ENCODE measurements at regions not wholly inside any gene's neighbourhood (a gene's known extent, or its start where the extent isn't known, plus 50 kb on each side); places are given as distances from the start of the nearest gene placed in this dataset.

DNA sequence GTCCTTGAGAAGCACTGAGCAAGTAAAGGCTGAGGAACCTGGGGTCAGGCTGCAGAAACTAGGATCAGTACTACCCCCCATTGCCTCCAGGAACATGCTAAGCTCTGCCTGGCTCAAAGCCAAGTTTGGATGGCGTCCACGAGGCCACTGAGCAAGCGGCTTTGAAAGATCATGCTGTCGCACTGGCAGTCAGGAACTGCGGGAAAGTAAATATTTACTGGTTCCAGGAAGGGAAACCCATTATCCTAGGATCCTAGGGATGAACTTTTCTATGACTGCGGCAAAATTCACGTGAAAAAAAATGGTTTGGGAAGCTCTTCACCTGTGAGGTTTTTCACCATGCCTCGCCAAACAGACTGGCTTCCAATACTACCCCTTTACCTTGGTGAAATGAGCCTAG, 75.3 kb upstream of the PJA2 start:
- Mint-ChIP-seq H3K27me3 (no peaks in the 10 kb centered on the region), H3K4me3 (no peak overlapping the region), H3K36me3 (ENCODE audit: low read depth) (no peaks in the 10 kb centered on the region), H3K9me3 (ENCODE audit: low read depth) (no peaks in the 10 kb centered on the region), H3K27ac (no peak overlapping the region), H3K4me1 (no peaks in the 10 kb centered on the region)
- POLR2A ChIA-PET, result interaction anchor here (0.6 kb wide), 1 partner anchor 349 kb away, joined by 3 read pairs; no protein-coding TSS in a partner anchor
- CTCF ChIA-PET, result interaction anchor here (0.9 to 1.0 kb wide), 2 partner anchors 9 to 12 kb away, joined by 3 read pairs; no protein-coding TSS in a partner anchor
- intact Hi-C loops (cut with DNase I, micrococcal nuclease), result no loop called here
- DNase-seq (no peak), ATAC-seq (no peak)

DNA sequence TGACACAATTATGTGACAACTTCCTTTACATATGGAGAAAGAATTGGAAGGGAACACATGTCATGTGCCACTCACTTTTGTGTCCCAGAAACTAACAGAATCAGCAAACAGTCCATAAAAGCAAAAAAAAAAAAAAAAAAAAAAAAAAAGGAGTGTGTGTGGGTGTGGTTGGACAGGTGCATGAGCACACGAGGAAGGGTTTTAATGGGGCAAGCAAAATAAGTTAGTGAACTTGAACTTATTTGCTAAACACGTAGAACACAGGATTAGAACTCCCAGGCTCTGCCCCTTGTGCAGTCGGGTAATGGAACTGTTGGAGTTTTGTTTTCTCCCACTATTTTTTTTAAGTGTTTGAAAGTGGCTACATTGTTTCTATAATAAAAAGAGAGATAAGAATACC, 74.8 kb upstream of the PJA2 start:
- ChIA-PET CTCF (interaction anchor here (1.0 kb wide), 1 partner anchor 9 kb away, joined by 3 read pairs; no protein-coding TSS in a partner anchor), POLR2A (no interaction called here)
- no peaks in the 10 kb centered on the region for H3K4me1 Mint-ChIP-seq
- H3K4me3 Mint-ChIP-seq, result no peak overlapping the region
- ATAC-seq (no peak), DNase-seq (no peak)
- no peaks in the 10 kb centered on the region for H3K27me3 Mint-ChIP-seq
- no peaks in the 10 kb centered on the region for H3K36me3 Mint-ChIP-seq (ENCODE audit: low read depth)
- no peak overlapping the region for H3K27ac Mint-ChIP-seq
- intact Hi-C loops (cut with DNase I, micrococcal nuclease), result no loop called here
- no peaks in the 10 kb centered on the region for H3K9me3 Mint-ChIP-seq (ENCODE audit: low read depth)

DNA sequence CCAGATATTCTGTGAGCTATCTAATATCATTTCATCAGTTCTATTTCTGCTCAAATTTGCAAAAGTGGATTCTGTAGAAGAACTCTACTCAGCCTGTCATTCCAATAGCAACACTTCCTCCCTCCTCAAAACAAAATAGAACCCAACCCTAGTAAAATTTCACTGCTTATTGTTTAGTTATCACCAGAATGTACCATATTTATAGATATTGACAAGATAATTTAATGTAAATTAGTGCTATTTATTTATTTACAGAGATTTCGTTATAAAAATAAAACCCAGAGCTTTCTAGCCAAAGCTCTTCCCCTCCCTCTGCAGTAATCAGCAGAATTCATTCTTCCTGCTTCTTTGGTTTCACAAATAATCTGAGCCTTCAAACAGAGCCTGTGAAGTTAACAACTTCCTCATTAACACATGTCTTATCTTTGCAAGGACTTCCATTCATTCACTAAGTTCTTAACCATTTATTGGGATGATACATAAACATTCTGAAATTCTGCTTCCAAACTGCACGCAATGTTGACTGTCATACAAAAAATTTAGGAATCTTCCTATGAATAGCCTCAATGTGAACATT, 73.7 kb upstream of the PJA2 start:
- ATAC-seq, result no peak
- H3K9me3 Mint-ChIP-seq (ENCODE audit: low read depth), result no peaks in the 10 kb centered on the region
- POLR2A ChIA-PET, result no interaction called here

DNA sequence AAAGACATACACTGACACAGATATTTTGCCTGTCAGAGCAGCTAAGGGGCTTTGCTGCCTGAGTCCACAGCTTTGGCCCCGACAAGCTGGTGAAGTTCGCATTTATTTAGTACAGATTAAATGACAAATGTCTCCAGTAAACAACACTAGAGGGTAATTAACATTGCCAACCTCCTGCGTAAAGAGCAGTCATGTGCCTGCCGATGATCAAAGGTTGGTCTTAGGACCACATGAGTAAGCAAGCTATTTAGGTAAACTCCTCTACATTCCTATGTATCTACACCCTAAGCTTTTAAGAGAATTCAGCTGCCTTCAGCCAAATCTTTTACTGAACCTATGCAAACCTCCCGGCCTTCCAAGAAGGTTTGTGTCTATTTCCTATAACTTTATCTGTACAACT, 73.0 kb upstream of the PJA2 start:
- Mint-ChIP-seq H3K27ac (no peak overlapping the region), H3K27me3 (no peaks in the 10 kb centered on the region), H3K36me3 (ENCODE audit: low read depth) (no peaks in the 10 kb centered on the region), H3K9me3 (ENCODE audit: low read depth) (no peaks in the 10 kb centered on the region), H3K4me3 (no peak overlapping the region), H3K4me1 (no peaks in the 10 kb centered on the region)
- no peak for ATAC-seq
- CTCF ChIA-PET, result interaction anchor here (1.2 kb wide), 1 partner anchor 47 kb away, joined by 3 read pairs; no protein-coding TSS in a partner anchor
- DNase-seq, result no peak
- intact Hi-C loops (cut with DNase I, micrococcal nuclease), result no loop called here
- POLR2A ChIA-PET, result no interaction called here

More for the DNA sequence above, 73.7 kb upstream of the PJA2 start:
- H3K4me3 Mint-ChIP-seq, result no peak overlapping the region
- no peaks in the 10 kb centered on the region for H3K4me1 Mint-ChIP-seq
- no peak overlapping the region for H3K27ac Mint-ChIP-seq
- intact Hi-C loops (cut with DNase I, micrococcal nuclease), result no loop called here
- H3K36me3 Mint-ChIP-seq (ENCODE audit: low read depth), result no peaks in the 10 kb centered on the region
- DNase-seq, result no peak
- no peaks in the 10 kb centered on the region for H3K27me3 Mint-ChIP-seq
- CTCF ChIA-PET, result interaction anchor here (1.2 kb wide), 1 partner anchor 47 kb away, joined by 3 read pairs; no protein-coding TSS in a partner anchor

DNA sequence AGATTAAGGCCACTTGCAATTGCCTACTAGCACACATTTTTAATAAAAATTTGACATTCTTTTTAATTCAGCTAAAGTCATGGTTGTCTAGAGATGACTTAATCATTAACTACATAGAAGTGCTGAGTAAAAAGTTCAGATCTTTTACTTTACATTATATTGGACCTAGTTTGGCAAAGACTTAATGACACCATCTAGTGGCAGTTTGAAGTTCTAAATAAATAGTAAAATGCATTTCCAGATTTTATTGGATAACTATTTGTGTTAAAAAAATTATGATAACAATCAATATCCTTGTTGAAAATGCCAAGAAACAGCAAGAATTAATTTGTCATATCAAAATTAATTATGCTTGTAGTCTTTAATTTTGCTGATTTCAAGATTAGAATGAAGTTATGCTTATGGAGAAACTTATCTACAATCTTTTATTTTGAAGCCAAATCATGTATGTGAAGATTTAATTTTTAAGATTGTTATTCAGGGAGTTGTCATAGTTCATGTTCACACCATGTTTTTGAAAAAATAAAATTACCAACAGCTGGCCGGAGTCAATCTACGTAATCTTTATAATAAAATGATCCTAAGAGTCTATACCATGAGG, 69.6 kb upstream of the PJA2 start:
- no peak for DNase-seq
- ATAC-seq, result no peak
- no peak overlapping the region for H3K27ac Mint-ChIP-seq
- ChIA-PET POLR2A (interaction anchor here (0.6 kb wide), 1 partner anchor 1439 kb away, joined by 3 read pairs; no protein-coding TSS in a partner anchor), CTCF (no interaction called here)
- no peaks in the 10 kb centered on the region for H3K9me3 Mint-ChIP-seq (ENCODE audit: low read depth)
- intact Hi-C loops (cut with DNase I, micrococcal nuclease), result loop anchor here in 1 of 2 experiments (5.0 to 10.0 kb wide), 2 partner anchors 797 to 955 kb away; no protein-coding TSS in a partner anchor
- no peak overlapping the region for H3K4me3 Mint-ChIP-seq
- no peaks in the 10 kb centered on the region for H3K36me3 Mint-ChIP-seq (ENCODE audit: low read depth)
- H3K4me1 Mint-ChIP-seq, result no peaks in the 10 kb centered on the region
- peaks cover 8% of the 10 kb centered on the region for H3K27me3 Mint-ChIP-seq

DNA sequence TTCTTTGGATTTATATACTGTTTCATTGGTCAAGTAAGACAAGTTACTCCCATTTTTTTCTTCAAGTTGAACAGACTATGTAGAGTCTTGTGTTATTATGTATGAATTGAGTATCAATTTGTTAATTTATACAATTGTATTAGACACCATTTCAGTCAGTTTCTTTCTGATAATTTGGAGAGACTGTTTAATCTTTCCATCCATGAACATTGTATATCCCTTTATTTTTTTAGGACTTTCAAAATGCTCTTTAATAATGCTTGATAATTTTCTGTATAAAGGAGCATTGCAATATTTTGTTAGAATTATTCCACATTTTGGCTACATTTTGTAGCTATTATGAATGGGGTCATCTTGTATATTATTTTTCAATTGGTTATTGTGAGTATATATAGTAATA, 69.1 kb upstream of the PJA2 start:
- intact Hi-C loops (cut with DNase I, micrococcal nuclease), result loop anchor here in 1 of 2 experiments (5.0 to 10.0 kb wide), 2 partner anchors 797 to 954 kb away; no protein-coding TSS in a partner anchor

DNA sequence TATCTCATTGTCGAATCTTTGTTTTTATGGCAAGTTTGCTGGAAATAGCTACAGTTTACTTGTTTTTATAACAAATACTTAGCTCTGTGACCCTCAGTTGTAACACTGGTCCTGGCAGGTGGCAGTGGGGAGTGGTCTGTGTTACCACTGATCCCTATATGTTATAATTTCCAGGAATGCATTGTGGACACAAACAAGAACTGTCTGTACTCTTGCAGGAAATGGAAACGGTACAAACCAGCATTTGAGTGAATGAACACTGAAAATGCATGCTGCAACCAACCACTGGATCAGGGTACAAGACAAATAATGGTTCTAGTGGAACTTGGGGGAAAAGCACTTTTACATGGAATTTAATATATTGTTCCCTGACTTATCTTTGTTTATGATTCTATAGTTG, 66.5 kb upstream of the PJA2 start:
- Mint-ChIP-seq H3K36me3 (ENCODE audit: low read depth) (no peaks in the 10 kb centered on the region), H3K27me3 (peaks cover 9% of the 10 kb centered on the region), H3K27ac (no peak overlapping the region), H3K4me1 (no peaks in the 10 kb centered on the region), H3K4me3 (no peak overlapping the region), H3K9me3 (ENCODE audit: low read depth) (no peaks in the 10 kb centered on the region)
- intact Hi-C loops (cut with DNase I, micrococcal nuclease), result loop anchor here in 1 of 2 experiments (5.0 to 10.0 kb wide), 2 partner anchors 794 to 951 kb away; no protein-coding TSS in a partner anchor
- CTCF ChIA-PET, result interaction anchor here (1.2 kb wide), 1 partner anchor 9 kb away, joined by 3 read pairs; no protein-coding TSS in a partner anchor
- POLR2A ChIA-PET, result no interaction called here
- ATAC-seq, result no peak
- DNase-seq, result no peak

More for the DNA sequence above, 69.1 kb upstream of the PJA2 start:
- Mint-ChIP-seq H3K4me3 (no peak overlapping the region), H3K4me1 (no peaks in the 10 kb centered on the region), H3K9me3 (ENCODE audit: low read depth) (no peaks in the 10 kb centered on the region), H3K27me3 (peaks cover 9% of the 10 kb centered on the region), H3K36me3 (ENCODE audit: low read depth) (no peaks in the 10 kb centered on the region), H3K27ac (no peak overlapping the region)
- ChIA-PET POLR2A (interaction anchor here (0.6 kb wide), 1 partner anchor 1439 kb away, joined by 3 read pairs; no protein-coding TSS in a partner anchor), CTCF (no interaction called here)
- no peak for ATAC-seq
- no peak for DNase-seq

DNA sequence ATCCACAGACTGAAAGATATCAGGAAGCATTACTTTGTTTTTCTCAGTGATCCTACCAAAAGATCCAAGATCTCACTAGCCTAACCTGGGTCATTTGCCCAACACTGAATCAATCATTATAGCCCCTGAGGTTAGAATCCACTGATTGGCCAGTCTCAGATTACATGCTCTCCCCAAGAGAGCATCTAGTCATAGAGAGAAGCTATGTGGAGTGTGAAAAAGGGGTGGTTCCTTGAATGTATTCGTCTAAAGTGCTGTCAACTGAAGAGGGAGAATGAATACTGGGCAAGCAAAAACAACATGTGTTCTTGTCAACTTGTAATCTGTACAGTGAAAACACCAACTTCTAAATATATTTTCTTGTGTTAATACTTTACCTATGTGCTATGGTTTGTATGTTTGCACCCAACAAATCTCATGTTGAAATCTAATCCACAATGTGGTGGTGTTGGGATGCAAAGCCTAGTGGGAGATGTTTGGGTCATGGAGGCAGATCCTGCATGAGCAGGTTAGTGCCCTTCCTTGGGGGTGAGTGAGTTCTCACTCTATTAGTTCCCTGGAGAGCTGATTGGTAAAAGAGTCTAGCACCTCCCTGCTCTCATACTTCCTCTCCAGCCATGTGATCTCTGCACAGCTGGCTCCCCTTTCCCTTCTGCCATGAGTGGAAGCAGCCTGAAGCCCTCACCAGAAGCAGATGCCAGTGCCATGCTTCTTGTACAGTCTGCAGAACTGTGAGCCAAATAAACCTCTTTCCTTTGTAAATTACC, 60.3 kb upstream of the PJA2 start:
- ChIA-PET CTCF (interaction anchor here (0.9 kb wide), 1 partner anchor 827 kb away, joined by 4 read pairs; no protein-coding TSS in a partner anchor), POLR2A (no interaction called here)

DNA sequence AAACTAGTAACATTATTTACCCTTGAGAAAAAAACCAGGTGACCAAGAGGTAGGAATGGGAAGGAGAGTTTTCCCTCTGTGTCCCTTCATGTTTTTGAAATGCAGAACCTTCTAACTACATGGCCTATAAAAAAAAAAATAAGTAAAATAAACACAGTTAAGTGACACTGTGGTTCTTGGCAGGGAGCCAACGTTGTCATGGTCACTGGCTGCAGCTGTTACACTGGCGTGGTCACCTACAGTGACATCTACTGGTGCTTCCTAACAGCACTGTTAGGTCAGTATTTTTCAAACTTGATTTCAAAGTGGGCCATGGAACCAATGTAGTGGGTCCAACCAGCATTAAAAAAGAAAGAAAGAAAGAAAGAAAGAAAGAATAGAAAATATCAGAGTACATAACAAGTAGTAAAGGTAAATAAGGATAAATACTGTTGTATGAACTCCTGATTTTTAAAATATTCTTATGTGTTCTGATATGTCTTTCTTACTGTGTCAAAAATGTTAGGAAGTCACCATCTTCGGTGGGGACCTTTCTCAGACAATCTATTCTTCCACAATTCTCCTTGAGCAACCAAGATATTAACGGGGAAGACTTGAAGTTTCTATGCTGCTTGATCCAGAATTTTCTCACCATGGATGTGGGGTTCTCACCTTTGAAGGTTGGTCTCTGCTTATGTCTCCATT, 59.1 kb upstream of the PJA2 start:
- intact Hi-C loops (cut with DNase I, micrococcal nuclease), result loop anchor here (5.0 to 10.0 kb wide), 2 partner anchors 824 to 827 kb away; no protein-coding TSS in a partner anchor
- H3K27ac Mint-ChIP-seq, result no peak overlapping the region
- H3K27me3 Mint-ChIP-seq, result peaks cover 2% of the 10 kb centered on the region
- peaks cover 3% of the 10 kb centered on the region for H3K4me1 Mint-ChIP-seq
- peak; percentile 70 for ATAC-seq
- no peaks in the 10 kb centered on the region for H3K9me3 Mint-ChIP-seq (ENCODE audit: low read depth)
- DNase-seq, result peak; percentile 87
- H3K36me3 Mint-ChIP-seq (ENCODE audit: low read depth), result no peaks in the 10 kb centered on the region
- ChIA-PET POLR2A (no interaction called here), CTCF (interaction anchor here (0.6 to 1.0 kb wide), 3 partner anchors 31 to 227 kb away, joined by 3 to 5 read pairs (median 3); no protein-coding TSS in a partner anchor)
- no peak overlapping the region for H3K4me3 Mint-ChIP-seq

More for the DNA sequence above, 60.3 kb upstream of the PJA2 start:
- H3K36me3 Mint-ChIP-seq (ENCODE audit: low read depth), result no peaks in the 10 kb centered on the region
- H3K4me3 Mint-ChIP-seq, result no peak overlapping the region
- no peaks in the 10 kb centered on the region for H3K9me3 Mint-ChIP-seq (ENCODE audit: low read depth)
- DNase-seq (no peak), ATAC-seq (no peak)
- peaks cover 3% of the 10 kb centered on the region for H3K4me1 Mint-ChIP-seq
- intact Hi-C loops (cut with DNase I, micrococcal nuclease), result loop anchor here (5.0 to 10.0 kb wide), 3 partner anchors 825 to 945 kb away; no protein-coding TSS in a partner anchor
- no peak overlapping the region for H3K27ac Mint-ChIP-seq
- H3K27me3 Mint-ChIP-seq, result peaks cover 5% of the 10 kb centered on the region

DNA sequence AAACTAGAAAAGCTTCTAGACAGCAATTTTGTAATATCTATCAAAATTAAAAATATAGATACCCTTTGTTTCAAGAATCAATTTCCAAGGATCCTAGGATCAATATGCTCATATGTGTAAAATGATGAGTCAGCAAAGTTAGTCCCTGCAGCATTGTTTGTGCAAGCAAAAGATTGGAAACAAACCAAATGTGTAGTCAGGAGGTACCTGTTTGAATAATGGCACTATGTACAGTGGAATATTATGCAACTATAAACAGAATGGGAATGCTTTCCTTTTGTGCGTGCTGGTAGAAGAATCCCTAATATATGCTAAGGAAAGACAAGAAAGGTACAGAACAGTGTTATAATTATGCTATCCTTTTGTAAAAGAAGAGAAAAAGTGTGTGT, 58.5 kb upstream of the PJA2 start:
- intact Hi-C loops (cut with DNase I, micrococcal nuclease), result loop anchor here (5.0 to 10.0 kb wide), 2 partner anchors 823 to 826 kb away; no protein-coding TSS in a partner anchor
- CTCF ChIA-PET, result interaction anchor here (0.6 to 1.0 kb wide), 2 partner anchors 32 to 227 kb away, joined by 3 read pairs; no protein-coding TSS in a partner anchor
- no peak for DNase-seq

DNA sequence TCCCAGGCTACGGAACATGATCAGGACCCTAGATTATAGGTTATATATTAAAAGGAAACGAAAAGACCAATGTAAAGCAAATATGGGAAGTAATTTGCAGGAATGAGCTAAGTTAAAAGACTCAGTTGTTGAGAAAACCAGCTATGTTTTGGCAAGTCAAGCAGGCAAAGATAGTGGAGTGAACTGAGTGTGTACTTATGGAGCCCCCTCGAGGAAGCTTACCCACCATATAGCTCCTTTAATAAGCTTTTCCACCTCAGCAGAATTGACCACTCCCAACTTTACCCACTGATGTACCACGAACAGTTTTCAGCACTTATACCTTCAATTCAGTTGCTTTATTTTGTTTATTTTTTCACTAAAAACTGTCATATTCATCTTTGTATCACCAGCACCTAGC, 57.3 kb upstream of the PJA2 start:
- ChIA-PET CTCF (no interaction called here), POLR2A (no interaction called here)
- no peak overlapping the region for H3K4me3 Mint-ChIP-seq
- no peak for ATAC-seq
- H3K27ac Mint-ChIP-seq, result no peak overlapping the region
- peaks cover 2% of the 10 kb centered on the region for H3K27me3 Mint-ChIP-seq
- H3K9me3 Mint-ChIP-seq (ENCODE audit: low read depth), result no peaks in the 10 kb centered on the region
- peaks cover 3% of the 10 kb centered on the region for H3K4me1 Mint-ChIP-seq
- no peaks in the 10 kb centered on the region for H3K36me3 Mint-ChIP-seq (ENCODE audit: low read depth)
- intact Hi-C loops (cut with DNase I, micrococcal nuclease), result loop anchor here (5.0 to 10.0 kb wide), 2 partner anchors 822 to 825 kb away; no protein-coding TSS in a partner anchor
- no peak for DNase-seq

More for the DNA sequence above, 58.5 kb upstream of the PJA2 start:
- no peak for ATAC-seq
- Mint-ChIP-seq H3K9me3 (ENCODE audit: low read depth) (no peaks in the 10 kb centered on the region), H3K36me3 (ENCODE audit: low read depth) (no peaks in the 10 kb centered on the region), H3K4me3 (no peak overlapping the region), H3K27ac (no peak overlapping the region), H3K27me3 (peaks cover 2% of the 10 kb centered on the region), H3K4me1 (peaks cover 3% of the 10 kb centered on the region)
- POLR2A ChIA-PET, result no interaction called here

Measured in activated CD4-positive, alpha-beta T cell treated with anti-CD3 and anti-CD28 coated beads for 36 hours (primary cell).